ENCODE measurements at regions not wholly inside any gene's neighbourhood (a gene's known extent, or its start where the extent isn't known, plus 50 kb on each side); places are given as distances from the start of the nearest gene placed in this dataset.

GRCh38 chr14:48193893-48194292 is 518.5 kb upstream of the MDGA2 start:
- TF ChIP-seq POLR2A (IDR thresholded peaks at IDR 0.05) (no peak), CTCF (IDR thresholded peaks at IDR 0.05) (no peak)

All from uterus (tissue), 2 donors.